ENCODE measurements at regions not wholly inside any gene's neighbourhood (a gene's known extent, or its start where the extent isn't known, plus 50 kb on each side); places are given as distances from the start of the nearest gene placed in this dataset.

DNA sequence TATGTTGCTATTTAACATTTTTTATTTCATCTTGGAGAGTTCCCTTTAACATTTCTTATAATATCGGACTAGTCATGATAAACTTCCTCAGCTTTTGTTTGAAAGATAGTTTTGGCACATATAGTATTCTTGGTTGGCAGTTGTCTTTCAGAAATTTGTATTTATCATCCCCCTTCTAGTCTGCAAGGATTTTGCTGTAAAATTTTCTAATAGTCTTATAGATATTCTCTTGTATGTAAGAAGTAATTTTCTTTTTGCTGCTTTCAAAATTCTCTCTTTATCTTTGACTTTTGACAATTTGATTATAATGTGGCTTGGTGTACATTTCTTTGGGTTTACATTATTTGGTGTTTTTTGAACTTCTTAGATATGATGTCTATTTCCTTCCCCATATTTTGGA, 116.0 kb upstream of the AVPR1A start:
- DNase-seq (ENCODE audit: extremely low read depth, low read depth, low spot score) = no peak

GRCh38 chr12:63264629-63265028, 113.6 kb upstream of the AVPR1A start:
- DNase-seq (ENCODE audit: extremely low read depth, low read depth, low spot score) = no peak

GRCh38 chr12:63250486-63250885, 99.5 kb upstream of the AVPR1A start:
- no peak for DNase-seq (ENCODE audit: extremely low read depth, low read depth, low spot score)

- no peak for DNase-seq (ENCODE audit: extremely low read depth, low read depth, low spot score)
Measured at GRCh38 chr12:63238892-63239291, 87.9 kb upstream of the AVPR1A start.

- DNase-seq (ENCODE audit: extremely low read depth, low read depth, low spot score) = no peak
Measured at GRCh38 chr12:63232896-63233295, 81.9 kb upstream of the AVPR1A start.

DNA sequence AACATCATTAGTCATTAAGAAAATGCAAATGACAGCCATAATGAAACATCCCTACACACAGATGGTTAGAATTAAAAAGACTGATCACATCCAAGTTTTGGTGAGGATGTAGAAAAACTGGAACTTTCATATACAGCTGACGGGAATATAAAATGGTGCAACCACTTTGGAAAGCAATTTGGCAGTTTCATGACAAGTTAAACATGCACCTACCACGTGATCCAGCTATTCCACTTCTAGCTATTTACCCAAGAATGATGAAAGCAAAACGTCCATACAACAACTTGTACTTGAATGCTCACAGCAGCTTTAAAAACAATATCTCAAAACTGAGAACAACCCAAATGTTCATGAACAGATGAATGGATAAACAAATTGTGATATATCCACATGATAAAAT, 77.9 kb upstream of the AVPR1A start:
- no peak for DNase-seq (ENCODE audit: extremely low read depth, low read depth, low spot score)

DNA sequence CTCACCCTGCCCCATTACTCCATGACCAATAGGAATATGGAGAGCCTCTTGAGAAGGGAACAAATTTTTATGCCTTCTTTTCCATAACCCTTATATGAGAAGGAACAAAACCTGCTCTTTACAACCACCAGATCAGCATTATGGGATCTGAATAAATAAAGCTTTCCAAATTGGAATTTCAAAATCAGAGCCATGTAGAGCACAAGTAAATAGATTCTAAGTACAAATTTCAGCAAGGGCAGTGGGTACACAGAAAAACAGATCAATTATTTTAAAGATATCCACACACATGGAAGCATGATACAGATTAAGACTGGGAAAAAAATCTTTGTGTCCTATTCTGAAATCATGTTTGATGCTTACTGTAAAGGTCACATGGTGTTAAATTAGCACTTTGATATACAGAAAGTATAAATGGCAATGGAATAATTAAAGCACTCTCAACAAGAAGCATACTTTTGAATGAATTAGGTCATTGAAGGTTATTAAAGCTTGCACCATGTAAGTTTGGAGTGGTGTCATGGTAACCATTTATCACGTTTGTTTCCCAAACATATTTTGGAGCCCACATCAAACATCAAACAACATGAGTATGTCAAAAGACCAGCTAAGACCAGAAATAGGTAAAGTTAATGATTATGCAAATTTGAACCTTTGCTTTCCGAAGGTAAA, 75.9 kb upstream of the AVPR1A start:
- DNase-seq (ENCODE audit: extremely low read depth, low read depth, low spot score) = no peak

GRCh38 chr12:63224396-63224795, 73.4 kb upstream of the AVPR1A start:
- no peak for DNase-seq (ENCODE audit: extremely low read depth, low read depth, low spot score)

- no peak for DNase-seq (ENCODE audit: extremely low read depth, low read depth, low spot score)
Measured at GRCh38 chr12:63223128-63223527, 72.1 kb upstream of the AVPR1A start.

DNA sequence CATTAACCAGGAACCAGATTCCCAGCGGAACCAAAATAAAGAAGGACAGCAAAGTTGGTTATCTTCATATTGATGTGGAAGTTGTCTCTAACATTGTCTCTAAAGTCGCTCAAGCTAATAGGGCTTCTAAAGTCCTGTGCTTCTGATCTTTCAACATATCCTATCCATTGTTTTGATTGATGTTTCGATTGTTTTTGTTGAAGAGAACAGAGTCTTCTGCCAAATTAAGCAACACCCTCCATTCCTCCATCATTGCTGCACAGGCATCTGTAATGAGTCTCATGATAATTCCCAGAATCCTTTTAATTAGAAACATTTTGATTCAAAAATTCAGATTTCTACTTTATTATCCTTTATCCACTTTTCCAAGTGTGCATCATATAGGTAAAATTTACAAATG, 71.6 kb upstream of the AVPR1A start:
- no peak for DNase-seq (ENCODE audit: extremely low read depth, low read depth, low spot score)

DNA sequence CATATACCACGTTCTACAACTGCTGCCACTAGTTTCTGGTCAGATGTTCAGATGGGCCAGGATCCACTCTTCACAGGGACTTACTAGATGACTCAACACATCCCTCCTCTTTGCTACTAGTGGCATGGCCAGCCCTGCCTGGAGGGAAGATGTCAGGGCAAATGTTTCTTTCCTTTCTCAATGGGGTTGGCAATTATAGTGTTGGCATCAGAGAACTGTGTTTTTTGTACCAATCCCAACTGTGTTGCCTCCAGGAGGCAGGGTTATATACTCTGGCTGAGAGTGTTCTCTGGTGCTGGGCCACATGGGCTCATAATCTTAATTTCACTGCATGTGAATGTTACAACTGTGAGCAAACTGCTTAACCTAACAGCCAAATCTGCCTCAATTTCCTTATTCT, 69.9 kb upstream of the AVPR1A start:
- DNase-seq (ENCODE audit: extremely low read depth, low read depth, low spot score) = no peak

GRCh38 chr12:63212316-63212715, 61.3 kb upstream of the AVPR1A start:
- no peak for DNase-seq (ENCODE audit: extremely low read depth, low read depth, low spot score)

DNA sequence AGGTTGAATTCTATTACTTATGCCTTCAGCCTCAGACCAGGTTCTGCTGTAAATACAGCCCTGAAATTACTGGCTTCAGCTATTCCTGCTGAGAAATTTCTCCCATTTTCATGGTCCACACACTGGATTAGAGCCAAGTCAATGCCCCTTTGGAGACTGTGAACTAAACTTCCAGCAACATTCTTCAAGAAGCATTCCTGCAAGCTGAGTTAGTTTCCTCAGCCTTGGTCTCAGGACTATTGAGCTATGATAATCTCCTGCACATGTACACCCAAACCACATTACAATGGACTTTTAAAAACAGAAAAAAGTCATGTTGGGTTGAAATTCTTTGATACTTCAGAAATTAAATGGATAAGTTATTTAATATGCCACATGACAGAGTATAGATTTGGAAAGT, 58.0 kb upstream of the AVPR1A start:
- no peak for DNase-seq (ENCODE audit: extremely low read depth, low read depth, low spot score)

GRCh38 chr12:63206909-63207308, 55.9 kb upstream of the AVPR1A start:
- no peak for DNase-seq (ENCODE audit: extremely low read depth, low read depth, low spot score)

DNA sequence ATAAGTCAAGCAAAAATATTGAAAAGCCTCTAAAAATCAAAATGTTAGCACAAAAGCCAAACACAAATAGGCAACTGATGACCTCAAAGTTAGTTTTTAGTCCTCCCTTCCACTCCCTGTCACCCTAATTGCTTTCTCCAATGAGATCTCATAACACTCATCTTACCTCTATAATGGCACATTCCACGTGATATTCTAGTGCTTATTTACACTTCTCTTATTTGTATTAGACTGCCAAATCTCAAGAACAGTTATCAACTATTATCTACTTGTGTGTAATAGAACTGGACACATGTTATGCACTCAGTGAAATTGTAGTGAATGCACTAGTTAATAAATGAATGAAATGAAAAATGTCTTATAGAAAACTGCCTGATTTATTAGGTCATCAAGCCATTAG, 55.5 kb upstream of the AVPR1A start:
- DNase-seq (ENCODE audit: extremely low read depth, low read depth, low spot score) = no peak

Data from glomerular endothelial cell (primary cell).